Upper lobe of left lung (tissue), 6 donors: ENCODE measurements at regions not wholly inside any gene's neighbourhood (a gene's known extent, or its start where the extent isn't known, plus 50 kb on each side); places are given as distances from the start of the nearest gene placed in this dataset.

Experiments used
- ATAC-seq, 2 donors: fragments of 200-7000 bp; cut with Tn5 transposase; one replicate each; pipeline ENCODE4 v1.9.1; 2022; ENCODE audit warnings: mild to moderate bottlenecking in 2 of 2, moderate library complexity in 2 of 2; ENCODE audit not compliant: low FRiP score in 2 of 2
- DNase-seq, 2 donors: peaks; one replicate each; pipeline ENCODE4 v3.0.0-alpha.2; 2019 to 2020
- H3K27ac ChIP-seq, 4 donors: fragments of 200-600 bp; sonication (generic); one replicate each; pipeline ENCODE4 v1.5.1; 2016 to 2019
- H3K27me3 ChIP-seq, 4 donors: fragments of 200-600 bp; sonication (generic); one replicate each; pipeline ENCODE4 v1.5.1; 2017 to 2019
- H3K36me3 ChIP-seq, 4 donors: fragments of 200-600 bp; sonication (generic); one replicate each; pipeline ENCODE4 v1.5.1; 2016 to 2019
- H3K4me1 ChIP-seq, 4 donors: fragments of 200-600 bp; sonication (generic); one replicate each; pipeline ENCODE4 v1.5.1; 2018 to 2019
- H3K4me3 ChIP-seq, 4 donors: fragments of 200-600 bp; sonication (generic); one replicate each; pipeline ENCODE4 v1.5.1; 2017 to 2019; ENCODE audit warnings: mild to moderate bottlenecking in 2 of 4, moderate library complexity in 1 of 4
- H3K9me3 ChIP-seq, 4 donors: fragments of 200-600 bp; sonication (generic); one replicate each; pipeline ENCODE4 v1.5.1; 2018 to 2019
- CTCF ChIP-seq, 6 experiments: fragments of 450-650 bp in 4 of 6; fragments of 200-600 bp in 2 of 6; sonication (generic) in 2 of 6; IDR thresholded peaks; one replicate each; pipeline ENCODE4 v1.5.1; 2016 to 2019; ENCODE audit warnings: antibody characterized with exemption in 6 of 6
- EP300 ChIP-seq, 4 donors: sonication (generic); formaldehyde crosslinking; IDR thresholded peaks; one replicate each; pipeline ENCODE4 v1.5.1; 2017; ENCODE audit warnings: antibody characterized with exemption in 4 of 4, control low read depth in 2 of 4
- POLR2A ChIP-seq, 4 donors: fragments of 450-650 bp; IDR thresholded peaks; one replicate each; pipeline ENCODE4 v1.5.1; 2016 to 2017; ENCODE audit warnings: antibody characterized with exemption in 4 of 4, mild to moderate bottlenecking in 2 of 4
- POLR2AphosphoS5 ChIP-seq, 2 donors: sonication (generic); formaldehyde crosslinking; IDR thresholded peaks; one replicate each; pipeline ENCODE4 v1.5.1; 2017; ENCODE audit warnings: antibody characterized with exemption in 2 of 2
- WGBS, 2 donors: methylation state at CpG; one replicate each; pipeline ENCODE4 v1.1.5; 2017 to 2018; 5-methylcytosine and 5-hydroxymethylcytosine counted together
- donor health status: DM: no; HTN: no; CAD: no; lungs with moderate emphysema.
- donor health status: DM: no; HTN: yes; CAD: no; lungs with severe emphysema.

GRCh38 chr1:224486801-224487583, 52.4 kb upstream of the WDR26 start:
- no peak for DNase-seq
- Histone ChIP-seq H3K4me3 (no peak overlapping the region), H3K9me3 (no peaks in the 10 kb centered on the region), H3K27me3 (no peaks in the 10 kb centered on the region), H3K4me1 (peaks cover 0 to 5% (median 0%) of the 10 kb centered on the region in 4 donors), H3K36me3 (no peaks in the 10 kb centered on the region), H3K27ac (no peak overlapping the region)
- 69 to 79% methylated on average over 6 of the region's 6 CpGs for WGBS, 2 donors
- ATAC-seq = no peak
- no peak for TF ChIP-seq EP300 (IDR thresholded peaks at IDR 0.05)
- no peak for TF ChIP-seq POLR2AphosphoS5 (IDR thresholded peaks at IDR 0.05)
- TF ChIP-seq CTCF (IDR thresholded peaks at IDR 0.05) = no peak
- no peak for TF ChIP-seq POLR2A (IDR thresholded peaks at IDR 0.05)

GRCh38 chr1:224488806-224489499, 54.4 kb upstream of the WDR26 start:
- Histone ChIP-seq H3K4me3 (no peak overlapping the region), H3K27me3 (no peaks in the 10 kb centered on the region), H3K4me1 (peaks cover 0 to 5% (median 0%) of the 10 kb centered on the region in 4 donors), H3K9me3 (no peaks in the 10 kb centered on the region), H3K27ac (no peak overlapping the region), H3K36me3 (no peaks in the 10 kb centered on the region)
- TF ChIP-seq POLR2AphosphoS5 (IDR thresholded peaks at IDR 0.05) (no peak), EP300 (IDR thresholded peaks at IDR 0.05) (no peak), CTCF (IDR thresholded peaks at IDR 0.05) (no peak), POLR2A (IDR thresholded peaks at IDR 0.05) (no peak)
- DNase-seq (no peak), ATAC-seq (no peak)
- WGBS, 2 donors = 94 to 98% methylated on average over 2 of the region's 2 CpGs

GRCh38 chr1:224489534-224490365, 55.2 kb upstream of the WDR26 start:
- Histone ChIP-seq H3K4me3 (no peak overlapping the region), H3K27ac (no peak overlapping the region), H3K9me3 (no peaks in the 10 kb centered on the region), H3K4me1 (peaks cover 0 to 5% (median 0%) of the 10 kb centered on the region in 4 donors), H3K27me3 (no peaks in the 10 kb centered on the region), H3K36me3 (no peaks in the 10 kb centered on the region)
- TF ChIP-seq POLR2A (IDR thresholded peaks at IDR 0.05) (no peak), POLR2AphosphoS5 (IDR thresholded peaks at IDR 0.05) (no peak)
- DNase-seq (no peak), ATAC-seq (no peak)
- WGBS, 2 donors = 73 to 76% methylated on average over 5 of the region's 5 CpGs

- Histone ChIP-seq H3K36me3 (no peaks in the 10 kb centered on the region), H3K27me3 (no peaks in the 10 kb centered on the region), H3K27ac (no peak overlapping the region), H3K9me3 (no peaks in the 10 kb centered on the region), H3K4me1 (peaks cover 0 to 5% (median 0%) of the 10 kb centered on the region in 4 donors), H3K4me3 (no peak overlapping the region)
- WGBS, 2 donors = 75 to 76% methylated on average over 7 of the region's 7 CpGs
- no peak for TF ChIP-seq POLR2A (IDR thresholded peaks at IDR 0.05)
- ATAC-seq (no peak), DNase-seq (peak in 1 of 2 donors; percentile 60)
These were observed 56.2 kb upstream of the WDR26 start for GRCh38 chr1:224490549-224491537.

DNA sequence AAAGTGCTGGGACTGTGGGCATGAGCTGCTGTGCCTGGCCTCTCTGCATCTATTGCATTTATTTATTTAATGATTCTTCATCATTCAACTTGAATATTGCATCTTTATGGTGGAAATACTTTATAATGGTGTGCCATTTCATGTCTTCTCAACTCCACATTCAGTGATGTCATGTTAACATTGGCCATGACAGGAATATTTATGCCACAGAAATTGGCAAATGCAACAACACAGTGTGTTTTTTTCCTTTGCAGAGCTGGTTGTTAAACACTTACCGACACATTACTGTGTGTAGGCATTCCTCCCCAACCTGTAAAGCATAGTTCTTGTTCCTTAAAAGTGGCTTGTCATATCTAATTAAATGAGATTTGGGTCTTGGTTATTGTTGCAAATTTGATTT, 57.4 kb upstream of the WDR26 start:
- TF ChIP-seq EP300 (IDR thresholded peaks at IDR 0.05) (no peak), POLR2AphosphoS5 (IDR thresholded peaks at IDR 0.05) (no peak), POLR2A (IDR thresholded peaks at IDR 0.05) (no peak), CTCF (IDR thresholded peaks at IDR 0.05) (no peak)
- Histone ChIP-seq H3K9me3 (no peaks in the 10 kb centered on the region), H3K4me1 (peaks cover 0 to 5% (median 0%) of the 10 kb centered on the region in 4 donors), H3K27ac (no peak overlapping the region), H3K4me3 (no peak overlapping the region), H3K27me3 (no peaks in the 10 kb centered on the region), H3K36me3 (no peaks in the 10 kb centered on the region)
- no peak for DNase-seq
- ATAC-seq = no peak
- 71 to 85% methylated on average over 1 of the region's 1 CpG for WGBS, 2 donors
